Stomach (tissue), 4 donors: ENCODE measurements at regions not wholly inside any gene's neighbourhood (a gene's known extent, or its start where the extent isn't known, plus 50 kb on each side); places are given as distances from the start of the nearest gene placed in this dataset.

Experiments used
- CTCF ChIP-seq, 7 experiments: fragments of 450-650 bp in 4 of 7; fragments of 200-600 bp in 3 of 7; sonication (generic) in 3 of 7; IDR thresholded peaks; one replicate each; pipeline ENCODE4 v1.5.1; 2016 to 2019; ENCODE audit warnings: antibody characterized with exemption in 7 of 7, control low read depth in 2 of 7, mild to moderate bottlenecking in 1 of 7
- EP300 ChIP-seq: sonication (generic); formaldehyde crosslinking; IDR thresholded peaks from one replicate; pipeline ENCODE4 v1.6.1; 2017; ENCODE audit warnings: antibody characterized with exemption

GRCh38 chrX:39809331-39809730, 288.4 kb downstream of the BCOR start:
- no peak for TF ChIP-seq CTCF (IDR thresholded peaks at IDR 0.05)
- no peak for TF ChIP-seq EP300
